IMR-90 (cell line): ENCODE measurements at regions not wholly inside any gene's neighbourhood (a gene's known extent, or its start where the extent isn't known, plus 50 kb on each side); places are given as distances from the start of the nearest gene placed in this dataset.

Source experiments
- ATAC-seq: fragments of 200-7000 bp; cut with Tn5 transposase; 2 replicates; pipeline ENCODE4 v1.9.1; 2020; ENCODE audit warnings: low read depth, mild to moderate bottlenecking, moderate library complexity
- BruUV-seq: library from RNA; stranded (reverse); fragments of 400-500 nt; replicated peaks from 2 replicates; lab custom pipeline; 2021; lab: Mats Ljungman, UMichigan
- CTCF ChIA-PET: fragments of 300-600 bp; formaldehyde crosslinking; extraction: SDS; loops from one replicate; lab custom pipeline; 2021; ENCODE audit warnings: antibody characterized with exemption; lab: Yijun Ruan, JAX
- POLR2A ChIA-PET: fragments of 300-600 bp; sonication (Branson Sonifier 250); formaldehyde crosslinking; loops from one replicate; lab custom pipeline; 2022; ENCODE audit warnings: antibody characterized with exemption; ENCODE audit not compliant: unreplicated experiment; lab: Charles Lee
- DNase-seq: peaks from one replicate; pipeline ENCODE4 v3.0.0; 2013
- H2AFZ ChIP-seq: replicated peaks from 2 replicates; pipeline ENCODE3; 2013; ENCODE audit warnings: low read length, mild to moderate bottlenecking; ENCODE audit not compliant: poor library complexity
- H2AK5ac ChIP-seq: 2 replicates; pipeline ENCODE4 v1.6.1; 2013; ENCODE audit warnings: low read depth, low read length, inconsistent platforms
- H2AK9ac ChIP-seq: replicated peaks from 2 replicates; pipeline ENCODE3; 2013; ENCODE audit warnings: mild to moderate bottlenecking, low read depth, low read length, moderate library complexity; ENCODE audit not compliant: poor library complexity
- H2BK120ac ChIP-seq: 2 replicates; pipeline ENCODE4 v1.6.1; 2013; ENCODE audit warnings: low read depth, low read length, inconsistent platforms
- H2BK15ac ChIP-seq: 3 replicates; pipeline ENCODE4 v1.6.1; 2013; ENCODE audit warnings: low read depth, low read length, inconsistent platforms
- H2BK20ac ChIP-seq: 2 replicates; pipeline ENCODE4 v1.6.1; 2013; ENCODE audit warnings: low read depth, mild to moderate bottlenecking, inconsistent platforms, low read length, moderate library complexity
- H2BK5ac ChIP-seq: 2 replicates; pipeline ENCODE4 v1.6.1; 2013; ENCODE audit warnings: mild to moderate bottlenecking, low read depth, low read length, inconsistent platforms; ENCODE audit not compliant: poor library complexity, severe bottlenecking
- H3K14ac ChIP-seq: replicated peaks from 2 replicates; pipeline ENCODE4 v1.6.1; 2013; ENCODE audit warnings: low read depth, low read length, inconsistent platforms
- H3K18ac ChIP-seq: 2 replicates; pipeline ENCODE4 v1.6.1; 2013; ENCODE audit warnings: low read depth, low read length, control low read depth
- H3K23ac ChIP-seq: 2 replicates; pipeline ENCODE4 v1.6.1; 2013; ENCODE audit warnings: low read depth, low read length, inconsistent platforms
- H3K27ac ChIP-seq: 2 replicates; pipeline ENCODE4 v1.5.1; 2013; ENCODE audit warnings: mild to moderate bottlenecking, control low read depth, low read length; ENCODE audit not compliant: insufficient read depth
- H3K27me3 ChIP-seq: 2 replicates; pipeline ENCODE4 v1.6.1; 2013; ENCODE audit warnings: low read length; ENCODE audit not compliant: control insufficient read depth, insufficient read depth
- H3K36me3 ChIP-seq: 2 replicates; pipeline ENCODE4 v1.6.1; 2013; ENCODE audit warnings: low read length, mixed read lengths; ENCODE audit not compliant: control insufficient read depth, insufficient read depth
- H3K4ac ChIP-seq: 2 replicates; pipeline ENCODE4 v1.6.1; 2013; ENCODE audit warnings: low read depth, low read length, inconsistent platforms
- H3K4me1 ChIP-seq: 2 replicates; pipeline ENCODE4 v1.6.1; 2013; ENCODE audit warnings: low read length, mixed read lengths; ENCODE audit not compliant: control insufficient read depth, insufficient read depth
- H3K4me2 ChIP-seq: 2 replicates; pipeline ENCODE4 v1.6.1; 2013; ENCODE audit warnings: low read depth, mild to moderate bottlenecking, control low read depth, low read length, moderate library complexity
- H3K4me3 ChIP-seq: 2 replicates; pipeline ENCODE4 v1.5.1; 2013; ENCODE audit warnings: low read depth, mild to moderate bottlenecking, control low read depth, low read length, moderate library complexity; ENCODE audit not compliant: insufficient read depth
- H3K56ac ChIP-seq: 2 replicates; pipeline ENCODE4 v1.6.1; 2013; ENCODE audit warnings: low read length, inconsistent platforms; ENCODE audit not compliant: insufficient read depth; ENCODE audit errors: extremely low read depth
- H3K79me1 ChIP-seq, 2 experiments: 2 replicates each; pipeline ENCODE4 v1.6.1; 2013; ENCODE audit warnings: low read length in 2 of 2, inconsistent platforms in 1 of 2, low read depth in 1 of 2
- H3K9ac ChIP-seq: 2 replicates; pipeline ENCODE4 v1.6.1; 2013; ENCODE audit warnings: low read depth, low read length, control low read depth
- H3K9me1 ChIP-seq: 2 replicates; pipeline ENCODE4 v1.6.1; 2013; ENCODE audit warnings: low read length, inconsistent platforms; ENCODE audit not compliant: insufficient read depth
- H3K9me3 ChIP-seq: 2 replicates; pipeline ENCODE4 v1.6.1; 2013; ENCODE audit warnings: low read length; ENCODE audit not compliant: control insufficient read depth, insufficient read depth
- H4K20me1 ChIP-seq: 2 replicates; pipeline ENCODE4 v1.6.1; 2013; ENCODE audit warnings: low read length, inconsistent platforms; ENCODE audit not compliant: insufficient read depth
- H4K5ac ChIP-seq: 2 replicates; pipeline ENCODE4 v1.6.1; 2013; ENCODE audit warnings: mild to moderate bottlenecking, low read depth, low read length, control low read depth
- H4K8ac ChIP-seq, 2 experiments: 2 replicates each; pipeline ENCODE4 v1.6.1; 2013; ENCODE audit warnings: low read depth in 2 of 2, low read length in 2 of 2, control low read depth in 1 of 2, inconsistent platforms in 1 of 2
- H4K91ac ChIP-seq: 2 replicates; pipeline ENCODE4 v1.6.1; 2013; ENCODE audit warnings: low read depth, low read length, inconsistent platforms; ENCODE audit not compliant: insufficient read depth
- CEBPB ChIP-seq: IDR thresholded peaks from 2 replicates; pipeline ENCODE4 v1.6.1; 2012; ENCODE audit warnings: low read depth, low read length, improper control_type of control experiment
- RAD21 ChIP-seq: IDR thresholded peaks from 2 replicates; pipeline ENCODE4 v1.6.1; 2012; ENCODE audit warnings: low read length, improper control_type of control experiment
- SMC3 ChIP-seq: fragments of 150-350 bp; IDR thresholded peaks from 2 replicates; pipeline ENCODE4 v1.6.1; 2016; ENCODE audit warnings: low read depth, mild to moderate bottlenecking, antibody characterized with exemption, low read length, moderate library complexity
- WGBS, 2 experiments: methylation state at CpG; one replicate each; pipeline versions ENCODE4 v1.1.5 to v1.1.7; 2013; ENCODE audit warnings: missing lambda C conversion rate in 2 of 2; ENCODE audit not compliant: insufficient read length in 1 of 2; ENCODE audit errors: extremely low coverage in 2 of 2; 5-methylcytosine and 5-hydroxymethylcytosine counted together
- dilution Hi-C: fragments of 300-500 bp; cut with HindIII; formaldehyde crosslinking; loops from one replicate; pipeline ENCODE4 v1.14.3; 2018; ENCODE audit warnings: low sequenced_read_pairs; ENCODE audit not compliant: unreplicated experiment
- in situ Hi-C: fragments of 300-500 bp; cut with MboI; formaldehyde crosslinking; loops from 3 replicates; pipeline ENCODE4 v1.14.3; 2019; ENCODE audit warnings: low sequenced_read_pairs, inconsistent platforms, mixed read lengths
- intact Hi-C: fragments of 100-400 bp; cut with micrococcal nuclease; formaldehyde crosslinking; loops from 2 replicates; pipeline ENCODE4 v1.10.0; 2022
- TF ChIP-seq, protein P1 (sequence below): conservative IDR thresholded peaks from 2 replicates; pipeline ENCODE4 v1.5.1; 2012; ENCODE audit warnings: mild to moderate bottlenecking, low read depth, low read length, improper control_type of control experiment

GRCh38 chr7:41053820-41054219, 649.1 kb downstream of the INHBA start:
- no TSS peak for BruUV-seq
- Histone ChIP-seq H2BK15ac (peak overlapping the region; percentile 49; the same call in 2 of the 3 replicates), H4K5ac (no peak overlapping the region), H3K79me1 (peaks cover 0 to 18% of the 10 kb centered on the region in 2 experiments; a peak in 2 of 4 replicates), H2BK5ac (peak overlapping the region; percentile 93), H4K8ac (peak overlapping the region in 1 of 2 experiments; percentile 89; a peak in 3 of 4 replicates), H2BK20ac (peak overlapping the region; percentile 95; the same call in 1 of the 2 replicates), H3K36me3 (no peaks in the 10 kb centered on the region), H3K23ac (0 out of 2 replicates have a peak overlapping the region, but pooled peaks have one; percentile 54), H3K14ac (0 out of 2 replicates have a peak overlapping the region, but pooled peaks have one; percentile 23), H2BK120ac (peak overlapping the region; percentile 98), H2AK5ac (peak overlapping the region; percentile 95), H3K18ac (no peak overlapping the region; the same call in 1 of the 2 replicates), H4K20me1 (no peaks in the 10 kb centered on the region), H3K4me2 (no peak overlapping the region), H3K27ac (no peak overlapping the region), H3K9me3 (no peaks in the 10 kb centered on the region), H3K4me3 (no peak overlapping the region), H3K9me1 (peaks cover 18% of the 10 kb centered on the region), H3K9ac (no peak overlapping the region), H3K27me3 (no peaks in the 10 kb centered on the region), H3K4ac (peak overlapping the region; percentile 97), H2AK9ac (no peak overlapping the region), H2AFZ (no peak overlapping the region), H3K56ac (0 out of 2 replicates have a peak overlapping the region, but pooled peaks have one; percentile 60), H4K91ac (peak overlapping the region; percentile 69), H3K4me1 (peaks cover 9% of the 10 kb centered on the region)
- no CpG with 5 or more reads among the region's 2 CpGs for WGBS, 2 experiments
- ATAC-seq (peak; percentile 87), DNase-seq (peak; percentile 87)
- TF ChIP-seq RAD21: peak; percentile 53
- TF ChIP-seq CEBPB: no peak
- TF ChIP-seq SMC3: peak; percentile 46
- TF ChIP-seq, protein P1, sequence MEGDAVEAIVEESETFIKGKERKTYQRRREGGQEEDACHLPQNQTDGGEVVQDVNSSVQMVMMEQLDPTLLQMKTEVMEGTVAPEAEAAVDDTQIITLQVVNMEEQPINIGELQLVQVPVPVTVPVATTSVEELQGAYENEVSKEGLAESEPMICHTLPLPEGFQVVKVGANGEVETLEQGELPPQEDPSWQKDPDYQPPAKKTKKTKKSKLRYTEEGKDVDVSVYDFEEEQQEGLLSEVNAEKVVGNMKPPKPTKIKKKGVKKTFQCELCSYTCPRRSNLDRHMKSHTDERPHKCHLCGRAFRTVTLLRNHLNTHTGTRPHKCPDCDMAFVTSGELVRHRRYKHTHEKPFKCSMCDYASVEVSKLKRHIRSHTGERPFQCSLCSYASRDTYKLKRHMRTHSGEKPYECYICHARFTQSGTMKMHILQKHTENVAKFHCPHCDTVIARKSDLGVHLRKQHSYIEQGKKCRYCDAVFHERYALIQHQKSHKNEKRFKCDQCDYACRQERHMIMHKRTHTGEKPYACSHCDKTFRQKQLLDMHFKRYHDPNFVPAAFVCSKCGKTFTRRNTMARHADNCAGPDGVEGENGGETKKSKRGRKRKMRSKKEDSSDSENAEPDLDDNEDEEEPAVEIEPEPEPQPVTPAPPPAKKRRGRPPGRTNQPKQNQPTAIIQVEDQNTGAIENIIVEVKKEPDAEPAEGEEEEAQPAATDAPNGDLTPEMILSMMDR: peak; percentile 41
- dilution Hi-C loops: no loop called here
- POLR2A ChIA-PET: no interaction called here
- CTCF ChIA-PET: interaction anchor here (0.6 kb wide), 1 partner anchor 304 kb away, joined by 4 read pairs; no protein-coding TSS in a partner anchor
- in situ Hi-C loops: no loop called here
- intact Hi-C loops: loop anchor here (2.0 to 10.0 kb wide), 3 partner anchors 643 to 828 kb away; no protein-coding TSS in a partner anchor
